Activated T-helper 2 cell treated with anti-CD3 and anti-CD28 coated beads, Interferon-gamma antibody, Interleukin-2, Interleukin-4, amounts not matched to agents 10 μg/mL and 5 μg/mL and 100 μg/mL, durations not matched to agents 14 hours and 24 hours and 36 hours (primary cell): ENCODE measurements at regions not wholly inside any gene's neighbourhood (a gene's known extent, or its start where the extent isn't known, plus 50 kb on each side); places are given as distances from the start of the nearest gene placed in this dataset.

Experiments
- DNase-seq: peaks from one replicate; pipeline ENCODE4 v3.0.0; 2021; ENCODE audit warnings: low spot score
- H3K27ac Mint-ChIP-seq: one replicate; pipeline ENCODE4 v1.8.0; 2021; ENCODE audit warnings: mixed read lengths
- H3K27me3 Mint-ChIP-seq: one replicate; pipeline ENCODE4 v1.8.0; 2021; ENCODE audit warnings: low read depth, mixed read lengths
- H3K36me3 Mint-ChIP-seq: one replicate; pipeline ENCODE4 v1.8.0; 2021; ENCODE audit warnings: low read depth, mixed read lengths
- H3K4me1 Mint-ChIP-seq: one replicate; pipeline ENCODE4 v1.8.0; 2021; ENCODE audit warnings: low read depth, mixed read lengths
- H3K4me3 Mint-ChIP-seq: one replicate; pipeline ENCODE4 v1.8.0; 2021; ENCODE audit warnings: low read depth, mild to moderate bottlenecking, moderate library complexity, mixed read lengths
- H3K9me3 Mint-ChIP-seq: one replicate; pipeline ENCODE4 v1.8.0; 2021; ENCODE audit warnings: mixed read lengths
- intact Hi-C: fragments of 100-400 bp; cut with micrococcal nuclease; formaldehyde crosslinking; loops from one replicate; pipeline ENCODE4 v1.15.1; 2023

- DNase-seq: no peak
- Mint-ChIP-seq H3K36me3 (no peaks in the 10 kb centered on the region), H3K9me3 (no peaks in the 10 kb centered on the region), H3K27me3 (peaks cover 71% of the 10 kb centered on the region), H3K4me1 (no peaks in the 10 kb centered on the region), H3K27ac (no peak overlapping the region), H3K4me3 (no peak overlapping the region)
- intact Hi-C loops: no loop called here
Observed at GRCh38 chr3:134302674-134303073, 52.0 kb upstream of the RYK start.

GRCh38 chr3:134300520-134300919, 49.9 kb upstream of the RYK start:
- peaks cover 65% of the 10 kb centered on the region for H3K27me3 Mint-ChIP-seq

More at GRCh38 chr3:134300520-134300919, 49.9 kb upstream of the RYK start:
- H3K36me3 Mint-ChIP-seq: peaks cover 5% of the 10 kb centered on the region
- intact Hi-C loops: no loop called here
- H3K4me3 Mint-ChIP-seq: no peak overlapping the region
- DNase-seq: no peak
- H3K27ac Mint-ChIP-seq: no peak overlapping the region
- peaks cover 6% of the 10 kb centered on the region for H3K9me3 Mint-ChIP-seq
- H3K4me1 Mint-ChIP-seq: no peaks in the 10 kb centered on the region
